HL-60 (cell line): ENCODE measurements at regions not wholly inside any gene's neighbourhood (a gene's known extent, or its start where the extent isn't known, plus 50 kb on each side); places are given as distances from the start of the nearest gene placed in this dataset.

Source experiments
- DNase-seq, 2 experiments: peaks; one replicate each; pipeline ENCODE4 v3.0.0-alpha.2; 2010 to 2020; ENCODE audit warnings: low read depth in 1 of 2, low spot score in 1 of 2
- H3K27ac ChIP-seq: fragments of 250-450 bp; sonication (Bioruptor Pico); replicated peaks from 2 replicates; pipeline ENCODE4 v1.5.1; 2020; ENCODE audit warnings: mild to moderate bottlenecking, moderate library complexity
- H3K27me3 ChIP-seq: fragments of 250-450 bp; sonication (Bioruptor Pico); 2 replicates; pipeline ENCODE4 v1.5.1; 2021; ENCODE audit warnings: mild to moderate bottlenecking, moderate library complexity; ENCODE audit not compliant: insufficient read depth, poor library complexity, severe bottlenecking
- H3K4me3 ChIP-seq: replicated peaks from 2 replicates; pipeline ENCODE4 v1.5.1; 2011; ENCODE audit warnings: mild to moderate bottlenecking, control low read depth, low read length; ENCODE audit not compliant: insufficient read depth
- CTCF ChIP-seq: IDR thresholded peaks from one replicate; pipeline ENCODE4 v1.5.1; 2011; ENCODE audit warnings: low read length, control low read depth, inconsistent platforms; ENCODE audit not compliant: insufficient read depth
- GABPA ChIP-seq: IDR thresholded peaks from 2 replicates; pipeline ENCODE4 v1.6.1; 2012; ENCODE audit warnings: low read depth
- POLR2AphosphoS5 ChIP-seq: IDR thresholded peaks from 2 replicates; pipeline ENCODE4 v1.6.1; 2012; ENCODE audit warnings: low read depth
- REST ChIP-seq: IDR thresholded peaks from 2 replicates; pipeline ENCODE4 v1.6.1; 2012; ENCODE audit warnings: low read depth; ENCODE audit not compliant: insufficient replicate concordance
- SPI1 ChIP-seq: IDR thresholded peaks from 2 replicates; pipeline ENCODE4 v1.6.1; 2012; ENCODE audit warnings: low read depth, mild to moderate bottlenecking, borderline replicate concordance

- Histone ChIP-seq H3K27me3 (no peaks in the 10 kb centered on the region), H3K27ac (no peak overlapping the region), H3K4me3 (no peak overlapping the region)
- DNase-seq: no peak
- no peak for TF ChIP-seq POLR2AphosphoS5
- TF ChIP-seq CTCF: no peak
- TF ChIP-seq SPI1: no peak
- TF ChIP-seq REST: no peak
Observed at GRCh38 chr17:72538443-72538842, 417.6 kb downstream of the SOX9 start.

GRCh38 chr17:72538901-72539352, 418.1 kb downstream of the SOX9 start:
- no peak for DNase-seq
- Histone ChIP-seq H3K27me3 (no peaks in the 10 kb centered on the region), H3K27ac (no peak overlapping the region), H3K4me3 (no peak overlapping the region)
- TF ChIP-seq CTCF: no peak
- TF ChIP-seq SPI1: no peak
- TF ChIP-seq POLR2AphosphoS5: no peak
- TF ChIP-seq REST: no peak
- no peak for TF ChIP-seq GABPA

- no peak for TF ChIP-seq GABPA
- TF ChIP-seq CTCF: peak; percentile 70
- Histone ChIP-seq H3K27me3 (no peaks in the 10 kb centered on the region), H3K27ac (no peak overlapping the region), H3K4me3 (no peak overlapping the region)
- peak; percentile 10 to 33 for DNase-seq
Observed at GRCh38 chr17:72539981-72540897, 419.4 kb downstream of the SOX9 start.

- no peaks in the 10 kb centered on the region for H3K27me3 ChIP-seq
- no peak overlapping the region for H3K27ac ChIP-seq
- H3K4me3 ChIP-seq: no peak overlapping the region
- TF ChIP-seq CTCF (no peak), GABPA (no peak), SPI1 (no peak), REST (no peak), POLR2AphosphoS5 (no peak)
- DNase-seq: no peak
Observed at GRCh38 chr17:72542317-72542716, 421.5 kb downstream of the SOX9 start.
